Neural progenitor cell (in vitro differentiated cells): ENCODE measurements at regions not wholly inside any gene's neighbourhood (a gene's known extent, or its start where the extent isn't known, plus 50 kb on each side); places are given as distances from the start of the nearest gene placed in this dataset.

Source experiments
- EZH2 ChIP-seq: fragments of 200-600 bp; sonication (generic); IDR thresholded peaks from 2 replicates; pipeline ENCODE4 v1.6.1; 2017; ENCODE audit warnings: antibody characterized with exemption, mild to moderate bottlenecking, moderate library complexity
- TF ChIP-seq, protein P1 (sequence below): fragments of 200-600 bp; sonication (generic); IDR thresholded peaks from 2 replicates; pipeline ENCODE4 v1.5.1; 2017; ENCODE audit warnings: antibody characterized with exemption, mild to moderate bottlenecking

- TF ChIP-seq, protein P1, sequence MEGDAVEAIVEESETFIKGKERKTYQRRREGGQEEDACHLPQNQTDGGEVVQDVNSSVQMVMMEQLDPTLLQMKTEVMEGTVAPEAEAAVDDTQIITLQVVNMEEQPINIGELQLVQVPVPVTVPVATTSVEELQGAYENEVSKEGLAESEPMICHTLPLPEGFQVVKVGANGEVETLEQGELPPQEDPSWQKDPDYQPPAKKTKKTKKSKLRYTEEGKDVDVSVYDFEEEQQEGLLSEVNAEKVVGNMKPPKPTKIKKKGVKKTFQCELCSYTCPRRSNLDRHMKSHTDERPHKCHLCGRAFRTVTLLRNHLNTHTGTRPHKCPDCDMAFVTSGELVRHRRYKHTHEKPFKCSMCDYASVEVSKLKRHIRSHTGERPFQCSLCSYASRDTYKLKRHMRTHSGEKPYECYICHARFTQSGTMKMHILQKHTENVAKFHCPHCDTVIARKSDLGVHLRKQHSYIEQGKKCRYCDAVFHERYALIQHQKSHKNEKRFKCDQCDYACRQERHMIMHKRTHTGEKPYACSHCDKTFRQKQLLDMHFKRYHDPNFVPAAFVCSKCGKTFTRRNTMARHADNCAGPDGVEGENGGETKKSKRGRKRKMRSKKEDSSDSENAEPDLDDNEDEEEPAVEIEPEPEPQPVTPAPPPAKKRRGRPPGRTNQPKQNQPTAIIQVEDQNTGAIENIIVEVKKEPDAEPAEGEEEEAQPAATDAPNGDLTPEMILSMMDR, result no peak
- TF ChIP-seq EZH2, result no peak
These were observed 510.8 kb downstream of the PLOD2 start for GRCh38 chr3:145650170-145650569.
